ENCODE measurements at regions not wholly inside any gene's neighbourhood (a gene's known extent, or its start where the extent isn't known, plus 50 kb on each side); places are given as distances from the start of the nearest gene placed in this dataset.
A peak's percentile ranks its signal among the peaks of the same experiment; 100 is the strongest.

GRCh38 chr6:168193816-168194721, 115.1 kb upstream of the FRMD1 start:
- TF ChIP-seq EZH2 (IDR thresholded peaks at IDR 0.05; ENCODE audit: low read length): no peak
- peak in 1 of 3 experiments; percentile 23 for TF ChIP-seq CTCF (optimal IDR thresholded peaks at IDR 0.05 in 1 of 3, IDR thresholded peaks at IDR 0.05 in 1 of 3, conservative IDR thresholded peaks at IDR 0.05 in 1 of 3; ENCODE audit: extremely low read depth in 1 of 3, insufficient read depth in 2 of 3, low read length in 3 of 3)
